MM.1S (cell line): ENCODE measurements at regions not wholly inside any gene's neighbourhood (a gene's known extent, or its start where the extent isn't known, plus 50 kb on each side); places are given as distances from the start of the nearest gene placed in this dataset.

Experiments used
- DNase-seq: peaks from one replicate; pipeline ENCODE4 v3.0.0-alpha.2; 2015
- H2AFZ ChIP-seq: fragments of 300-600 bp; sonication (generic); 2 replicates; pipeline ENCODE4 v1.6.0; 2016; ENCODE audit warnings: antibody characterized with exemption, low read length
- H3F3A ChIP-seq: fragments of 300-600 bp; sonication (generic); 2 replicates; pipeline ENCODE4 v1.6.1; 2016; ENCODE audit warnings: mild to moderate bottlenecking, antibody characterized with exemption, low read length, moderate library complexity, mixed read lengths; ENCODE audit not compliant: insufficient read depth
- H3K27ac ChIP-seq: fragments of 300-600 bp; sonication (generic); 2 replicates; pipeline ENCODE4 v1.5.1; 2016; ENCODE audit warnings: mild to moderate bottlenecking, low read length
- H3K27me3 ChIP-seq: fragments of 300-600 bp; sonication (generic); replicated peaks from 2 replicates; pipeline ENCODE4 v1.6.0; 2016; ENCODE audit warnings: low read length; ENCODE audit not compliant: insufficient read depth
- H3K36me3 ChIP-seq: fragments of 300-600 bp; sonication (generic); replicated peaks from 2 replicates; pipeline ENCODE4 v1.6.1; 2016; ENCODE audit warnings: mild to moderate bottlenecking, low read length, mixed read lengths; ENCODE audit not compliant: insufficient read depth
- H3K4me1 ChIP-seq: fragments of 300-600 bp; sonication (generic); 2 replicates; pipeline ENCODE4 v1.6.1; 2016; ENCODE audit warnings: low read length, mixed read lengths
- H3K4me2 ChIP-seq: fragments of 300-600 bp; sonication (generic); 2 replicates; pipeline ENCODE4 v1.6.0; 2016; ENCODE audit warnings: low read depth, low read length
- H3K4me3 ChIP-seq: fragments of 300-600 bp; sonication (generic); 2 replicates; pipeline ENCODE4 v1.5.1; 2016; ENCODE audit warnings: low read length, mixed read lengths
- H3K79me2 ChIP-seq: fragments of 300-600 bp; sonication (generic); 2 replicates; pipeline ENCODE4 v1.6.1; 2016; ENCODE audit warnings: mixed run types, low read length, mixed read lengths
- H3K9ac ChIP-seq: fragments of 300-600 bp; sonication (generic); 2 replicates; pipeline ENCODE4 v1.6.1; 2016; ENCODE audit warnings: low read length, mixed read lengths
- H3K9me2 ChIP-seq: fragments of 300-600 bp; sonication (generic); replicated peaks from 2 replicates; pipeline ENCODE4 v1.6.1; 2016; ENCODE audit warnings: mild to moderate bottlenecking, low read length, mixed read lengths; ENCODE audit not compliant: insufficient read depth
- H3K9me3 ChIP-seq: fragments of 300-600 bp; sonication (generic); replicated peaks from 2 replicates; pipeline ENCODE4 v1.6.1; 2016; ENCODE audit warnings: mild to moderate bottlenecking, low read length, mixed read lengths; ENCODE audit not compliant: insufficient read depth
- H4K20me1 ChIP-seq: fragments of 300-600 bp; sonication (generic); 2 replicates; pipeline ENCODE4 v1.6.1; 2016; ENCODE audit warnings: mild to moderate bottlenecking, low read length, moderate library complexity, mixed read lengths; ENCODE audit not compliant: insufficient read depth
- EZH2 ChIP-seq: fragments of 300-600 bp; sonication (generic); optimal IDR thresholded peaks from 2 replicates; pipeline ENCODE3; 2017; ENCODE audit warnings: low read depth, mild to moderate bottlenecking, antibody characterized with exemption, low read length, mixed read lengths
- EZH2phosphoT487 ChIP-seq: fragments of 300-600 bp; sonication (generic); IDR thresholded peaks from 2 replicates; pipeline ENCODE4 v1.6.1; 2018; ENCODE audit warnings: antibody characterized with exemption, low read length
- TF ChIP-seq, protein P1 (sequence below): fragments of 300-600 bp; sonication (generic); IDR thresholded peaks from 2 replicates; pipeline ENCODE4 v1.5.1; 2016; ENCODE audit warnings: antibody characterized with exemption, low read length, mixed read lengths

DNA sequence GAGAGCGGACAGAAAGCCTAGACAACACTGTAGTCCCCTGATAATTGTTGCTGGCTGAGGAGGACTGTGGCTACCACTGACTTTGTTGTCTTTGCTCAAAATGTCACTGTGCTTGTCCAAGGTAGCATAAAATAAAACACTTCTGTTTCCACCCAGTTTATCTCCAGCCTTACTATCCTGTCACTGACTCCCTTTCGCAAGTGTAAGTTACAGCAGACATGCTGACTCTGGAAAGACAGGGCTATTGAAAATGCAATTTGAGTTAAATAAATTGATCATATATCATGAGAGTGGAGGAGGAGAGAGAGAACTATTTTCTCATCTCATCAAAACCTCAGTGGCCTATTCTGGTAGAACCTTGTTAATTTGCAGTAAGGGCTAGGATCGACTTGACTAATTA is 138.0 kb upstream of the KIRREL3 start:
- no peak for DNase-seq
- Histone ChIP-seq H2AFZ (no peak overlapping the region), H3K9me3 (no peaks in the 10 kb centered on the region), H3K27ac (no peak overlapping the region), H3K79me2 (no peaks in the 10 kb centered on the region), H3K36me3 (no peaks in the 10 kb centered on the region), H3K4me2 (no peak overlapping the region), H3K9me2 (no peaks in the 10 kb centered on the region), H3K4me1 (no peaks in the 10 kb centered on the region), H3K4me3 (no peak overlapping the region), H4K20me1 (no peaks in the 10 kb centered on the region), H3K27me3 (no peaks in the 10 kb centered on the region), H3F3A (no peaks in the 10 kb centered on the region), H3K9ac (no peak overlapping the region)
- TF ChIP-seq EZH2phosphoT487 = no peak
- TF ChIP-seq, protein P1, sequence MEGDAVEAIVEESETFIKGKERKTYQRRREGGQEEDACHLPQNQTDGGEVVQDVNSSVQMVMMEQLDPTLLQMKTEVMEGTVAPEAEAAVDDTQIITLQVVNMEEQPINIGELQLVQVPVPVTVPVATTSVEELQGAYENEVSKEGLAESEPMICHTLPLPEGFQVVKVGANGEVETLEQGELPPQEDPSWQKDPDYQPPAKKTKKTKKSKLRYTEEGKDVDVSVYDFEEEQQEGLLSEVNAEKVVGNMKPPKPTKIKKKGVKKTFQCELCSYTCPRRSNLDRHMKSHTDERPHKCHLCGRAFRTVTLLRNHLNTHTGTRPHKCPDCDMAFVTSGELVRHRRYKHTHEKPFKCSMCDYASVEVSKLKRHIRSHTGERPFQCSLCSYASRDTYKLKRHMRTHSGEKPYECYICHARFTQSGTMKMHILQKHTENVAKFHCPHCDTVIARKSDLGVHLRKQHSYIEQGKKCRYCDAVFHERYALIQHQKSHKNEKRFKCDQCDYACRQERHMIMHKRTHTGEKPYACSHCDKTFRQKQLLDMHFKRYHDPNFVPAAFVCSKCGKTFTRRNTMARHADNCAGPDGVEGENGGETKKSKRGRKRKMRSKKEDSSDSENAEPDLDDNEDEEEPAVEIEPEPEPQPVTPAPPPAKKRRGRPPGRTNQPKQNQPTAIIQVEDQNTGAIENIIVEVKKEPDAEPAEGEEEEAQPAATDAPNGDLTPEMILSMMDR = no peak
- TF ChIP-seq EZH2 = no peak

DNA sequence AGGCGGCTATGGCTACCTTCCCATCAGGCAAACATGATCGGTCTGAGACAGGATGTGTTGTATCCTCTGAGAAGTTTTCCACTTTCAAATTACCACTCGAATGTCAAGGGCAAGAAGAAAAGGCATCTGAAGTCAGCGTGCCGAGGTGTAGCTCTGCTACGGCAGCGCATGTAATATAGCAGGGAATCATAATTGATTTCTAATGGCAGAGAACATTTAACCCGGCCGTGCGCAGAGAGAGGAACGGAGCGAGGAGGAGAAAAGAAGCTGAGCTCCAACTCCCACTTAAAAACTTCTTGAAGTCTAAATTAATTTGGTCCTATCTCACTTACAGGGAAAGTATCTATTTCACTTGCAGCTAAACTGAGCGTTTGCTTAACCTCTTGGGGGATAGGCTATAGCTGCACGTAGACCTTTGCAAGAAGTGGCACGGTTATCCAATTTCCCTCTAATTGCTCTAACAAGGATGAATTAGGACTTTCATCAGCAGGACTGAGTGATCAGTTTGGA is 137.3 kb upstream of the KIRREL3 start:
- TF ChIP-seq, protein P1 = no peak
- TF ChIP-seq EZH2phosphoT487 (no peak), EZH2 (no peak)
- Histone ChIP-seq H3F3A (no peaks in the 10 kb centered on the region), H3K4me2 (no peak overlapping the region), H3K27ac (no peak overlapping the region), H3K4me3 (no peak overlapping the region), H3K27me3 (no peaks in the 10 kb centered on the region), H4K20me1 (no peaks in the 10 kb centered on the region), H3K4me1 (no peaks in the 10 kb centered on the region), H3K9me3 (no peaks in the 10 kb centered on the region), H2AFZ (no peak overlapping the region), H3K9me2 (no peaks in the 10 kb centered on the region), H3K79me2 (no peaks in the 10 kb centered on the region), H3K36me3 (no peaks in the 10 kb centered on the region), H3K9ac (no peak overlapping the region)
- DNase-seq = no peak

DNA sequence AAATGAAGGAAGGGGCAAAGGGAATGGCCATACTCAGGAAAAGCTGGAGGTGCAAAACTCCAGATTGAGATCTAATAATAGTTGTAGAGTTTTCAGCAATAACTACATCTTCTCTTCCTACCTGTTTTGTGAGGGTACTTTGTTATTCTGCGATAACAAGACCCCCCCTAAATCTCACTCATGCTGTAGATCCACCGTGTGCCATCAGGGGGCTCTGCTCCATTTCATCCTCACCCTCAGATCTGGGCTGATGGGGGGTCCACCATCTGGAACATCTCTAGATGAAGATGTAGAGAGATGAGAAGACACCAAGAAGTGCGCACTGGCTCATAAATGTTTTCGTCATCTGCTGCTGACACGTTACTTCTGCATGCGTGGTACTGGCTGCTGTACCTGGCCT is 135.9 kb upstream of the KIRREL3 start:
- Histone ChIP-seq H3K9ac (no peak overlapping the region), H4K20me1 (no peaks in the 10 kb centered on the region), H2AFZ (no peak overlapping the region), H3K36me3 (no peaks in the 10 kb centered on the region), H3K27me3 (no peaks in the 10 kb centered on the region), H3K27ac (no peak overlapping the region), H3K79me2 (no peaks in the 10 kb centered on the region), H3K4me3 (no peak overlapping the region), H3K4me1 (no peaks in the 10 kb centered on the region), H3K4me2 (no peak overlapping the region), H3F3A (no peaks in the 10 kb centered on the region), H3K9me2 (no peaks in the 10 kb centered on the region), H3K9me3 (no peaks in the 10 kb centered on the region)
- no peak for TF ChIP-seq EZH2phosphoT487
- TF ChIP-seq EZH2 = no peak
- TF ChIP-seq, protein P1 = no peak
- no peak for DNase-seq
